H9 (cell line): ENCODE measurements at regions not wholly inside any gene's neighbourhood (a gene's known extent, or its start where the extent isn't known, plus 50 kb on each side); places are given as distances from the start of the nearest gene placed in this dataset.

Source experiments
- DNase-seq: peaks from one replicate; pipeline ENCODE4 v3.0.0-alpha.2; 2017
- H2AFZ ChIP-seq: one replicate; pipeline ENCODE4 v1.6.1; 2013; ENCODE audit warnings: mild to moderate bottlenecking, low read length, control low read depth, moderate library complexity
- H2AK5ac ChIP-seq: 2 replicates; pipeline ENCODE4 v1.6.1; 2013; ENCODE audit warnings: low read length, control low read depth, mixed read lengths; ENCODE audit not compliant: insufficient read length
- H2BK120ac ChIP-seq: one replicate; pipeline ENCODE4 v1.6.1; 2013; ENCODE audit warnings: low read depth, mild to moderate bottlenecking, low read length, control low read depth, inconsistent platforms; ENCODE audit not compliant: poor library complexity, severe bottlenecking
- H2BK12ac ChIP-seq: 2 replicates; pipeline ENCODE4 v1.6.1; 2013; ENCODE audit warnings: low read length, control low read depth, mixed read lengths, low read depth; ENCODE audit not compliant: insufficient read length
- H2BK15ac ChIP-seq: 2 replicates; pipeline ENCODE4 v1.6.1; 2013; ENCODE audit warnings: low read depth, low read length, control low read depth
- H2BK20ac ChIP-seq: one replicate; pipeline ENCODE4 v1.6.1; 2013; ENCODE audit warnings: low read depth, mild to moderate bottlenecking, low read length, control low read depth, inconsistent platforms; ENCODE audit not compliant: poor library complexity, severe bottlenecking
- H2BK5ac ChIP-seq: 2 replicates; pipeline ENCODE4 v1.6.1; 2013; ENCODE audit warnings: low read length, control low read depth, mixed read lengths; ENCODE audit not compliant: insufficient read length
- H3K14ac ChIP-seq: 2 replicates; pipeline ENCODE4 v1.6.1; 2013; ENCODE audit warnings: low read length, control low read depth; ENCODE audit not compliant: insufficient read depth
- H3K18ac ChIP-seq: 2 replicates; pipeline ENCODE4 v1.6.1; 2013; ENCODE audit warnings: low read depth, mild to moderate bottlenecking, mixed read lengths, low read length, control low read depth; ENCODE audit not compliant: insufficient read length
- H3K23ac ChIP-seq: 2 replicates; pipeline ENCODE4 v1.6.1; 2013; ENCODE audit warnings: low read length, control low read depth, mixed read lengths, low read depth; ENCODE audit not compliant: insufficient read length
- H3K23me2 ChIP-seq: 2 replicates; pipeline ENCODE4 v1.6.1; 2013; ENCODE audit warnings: low read depth, mild to moderate bottlenecking, mixed read lengths, low read length, control low read depth; ENCODE audit not compliant: insufficient read length, poor library complexity, severe bottlenecking
- H3K27ac ChIP-seq: 2 replicates; pipeline ENCODE4 v1.5.1; 2013; ENCODE audit warnings: low read length, control low read depth, mixed read lengths, low read depth; ENCODE audit not compliant: insufficient read length
- H3K27me3 ChIP-seq: 2 replicates; pipeline ENCODE4 v1.6.1; 2013; ENCODE audit warnings: low read length, control low read depth, inconsistent platforms; ENCODE audit not compliant: insufficient read depth
- H3K4ac ChIP-seq: 2 replicates; pipeline ENCODE4 v1.6.1; 2013; ENCODE audit warnings: low read depth, mild to moderate bottlenecking, control low read depth, inconsistent platforms, low read length, moderate library complexity
- H3K4me1 ChIP-seq: 2 replicates; pipeline ENCODE4 v1.6.1; 2013; ENCODE audit warnings: low read length, control low read depth, inconsistent platforms; ENCODE audit not compliant: insufficient read depth
- H3K4me2 ChIP-seq: 2 replicates; pipeline ENCODE4 v1.6.1; 2013; ENCODE audit warnings: low read length, control low read depth, mixed read lengths; ENCODE audit not compliant: insufficient read length, insufficient read depth
- H3K56ac ChIP-seq: 2 replicates; pipeline ENCODE4 v1.6.1; 2013; ENCODE audit warnings: low read depth, mild to moderate bottlenecking, mixed read lengths, low read length, control low read depth; ENCODE audit not compliant: insufficient read length
- H3K79me1 ChIP-seq: 2 replicates; pipeline ENCODE4 v1.6.1; 2013; ENCODE audit warnings: low read depth, mild to moderate bottlenecking, moderate library complexity, low read length, control low read depth, inconsistent platforms; ENCODE audit not compliant: insufficient read depth, poor library complexity, severe bottlenecking
- H3K79me2 ChIP-seq: 2 replicates; pipeline ENCODE4 v1.6.1; 2013; ENCODE audit warnings: low read length, control low read depth, inconsistent platforms; ENCODE audit not compliant: insufficient read depth
- H3K9ac ChIP-seq: 2 replicates; pipeline ENCODE4 v1.6.1; 2013; ENCODE audit warnings: low read length, control low read depth, mixed read lengths; ENCODE audit not compliant: insufficient read length; ENCODE audit errors: extremely low read depth
- H3K9me3 ChIP-seq: one replicate; pipeline ENCODE4 v1.6.1; 2013; ENCODE audit warnings: low read depth, low read length, inconsistent platforms; ENCODE audit not compliant: control insufficient read depth
- H3T11ph ChIP-seq: one replicate; pipeline ENCODE4 v1.6.1; 2013; ENCODE audit warnings: mild to moderate bottlenecking, low read length, control low read depth, inconsistent platforms
- H4K20me1 ChIP-seq: one replicate; pipeline ENCODE4 v1.6.1; 2013; ENCODE audit not compliant: control insufficient read depth, insufficient read length, insufficient read depth
- H4K5ac ChIP-seq: 2 replicates; pipeline ENCODE4 v1.6.1; 2013; ENCODE audit warnings: low read depth, mild to moderate bottlenecking, mixed read lengths, low read length, control low read depth; ENCODE audit not compliant: insufficient read length
- H4K8ac ChIP-seq: replicated peaks from 2 replicates; pipeline ENCODE4 v1.6.1; 2013; ENCODE audit warnings: low read length, control low read depth, mixed read lengths, low read depth; ENCODE audit not compliant: insufficient read length
- H4K91ac ChIP-seq: 2 replicates; pipeline ENCODE4 v1.6.1; 2013; ENCODE audit warnings: low read depth, mild to moderate bottlenecking, moderate library complexity, mixed read lengths, low read length, control low read depth; ENCODE audit not compliant: insufficient read length
- H3K27ac Mint-ChIP-seq, 3 experiments: 2 replicates in 2 of 3; 3 replicates in 1 of 3; pipeline ENCODE4 v1.8.0; 2020 to 2021; ENCODE audit warnings: mixed read lengths in 3 of 3, mild to moderate bottlenecking in 1 of 3, moderate library complexity in 1 of 3
- H3K27me3 Mint-ChIP-seq: 2 replicates; pipeline ENCODE4 v1.8.0; 2021; ENCODE audit warnings: low read depth, mild to moderate bottlenecking, moderate library complexity, mixed read lengths
- H3K36me3 Mint-ChIP-seq, 3 experiments: 2 replicates in 2 of 3; 3 replicates in 1 of 3; pipeline ENCODE4 v1.8.0; 2020 to 2021; ENCODE audit warnings: low read depth in 3 of 3, mixed read lengths in 3 of 3; ENCODE audit not compliant: insufficient read depth in 1 of 3
- H3K4me1 Mint-ChIP-seq, 2 experiments: 2 replicates each; pipeline ENCODE4 v1.8.0; 2020; ENCODE audit warnings: mixed read lengths in 2 of 2
- H3K4me3 Mint-ChIP-seq, 2 experiments: 2 replicates in 1 of 2; 3 replicates in 1 of 2; pipeline ENCODE4 v1.8.0; 2020 to 2021; ENCODE audit warnings: mild to moderate bottlenecking in 2 of 2, mixed read lengths in 2 of 2, moderate library complexity in 1 of 2
- H3K9me3 Mint-ChIP-seq, 2 experiments: 2 replicates in 1 of 2; 3 replicates in 1 of 2; pipeline ENCODE4 v1.8.0; 2020; ENCODE audit warnings: mild to moderate bottlenecking in 2 of 2, mixed read lengths in 2 of 2, moderate library complexity in 1 of 2
- CTCF ChIP-seq: fragments of 200-600 bp; sonication (generic); conservative IDR thresholded peaks from 3 replicates; pipeline ENCODE4 v1.8.0; 2021; ENCODE audit warnings: antibody characterized with exemption, mild to moderate bottlenecking
- WGBS: extraction: QIAGEN DNeasy Blood & Tissue Kit; methylation state at CpG from one replicate; pipeline ENCODE4 v1.1.7; 2013; ENCODE audit warnings: missing lambda C conversion rate, low lambda C conversion rate, mixed read lengths; ENCODE audit not compliant: insufficient read length; ENCODE audit errors: extremely low coverage; 5-methylcytosine and 5-hydroxymethylcytosine counted together

GRCh38 chr2:125857971-125858794 lies 797.8 kb upstream of the GYPC start:
- no peaks in the 10 kb centered on the region for H3K9me3 ChIP-seq
- no peak overlapping the region for H2AK5ac ChIP-seq
- H3K4me1 ChIP-seq = no peaks in the 10 kb centered on the region; the same call in 1 of the 2 replicates
- H2AFZ ChIP-seq = no peak overlapping the region
- no peak overlapping the region for H3K4ac ChIP-seq
- Mint-ChIP-seq H3K9me3 (no peaks in the 10 kb centered on the region), H3K4me1 (peaks cover 12 to 31% of the 10 kb centered on the region in 2 experiments), H3K27ac (no peak overlapping the region), H3K4me3 (no peak overlapping the region), H3K27me3 (no peaks in the 10 kb centered on the region; the same call in none of the 2 replicates), H3K36me3 (no peaks in the 10 kb centered on the region)
- H3K79me1 ChIP-seq = no peaks in the 10 kb centered on the region
- WGBS = no CpG with 5 or more reads among the region's 8 CpGs
- H2BK20ac ChIP-seq = no peak overlapping the region
- no peaks in the 10 kb centered on the region for H3K23me2 ChIP-seq
- H3K27ac ChIP-seq = no peak overlapping the region
- no peak overlapping the region for H3K56ac ChIP-seq
- no peak overlapping the region for H4K5ac ChIP-seq
- H2BK120ac ChIP-seq = no peak overlapping the region
- H4K20me1 ChIP-seq = no peaks in the 10 kb centered on the region
- TF ChIP-seq CTCF = no peak
- H2BK15ac ChIP-seq = no peak overlapping the region
- no peak for DNase-seq
- H3K18ac ChIP-seq = no peak overlapping the region
- no peak overlapping the region for H3T11ph ChIP-seq
- H2BK5ac ChIP-seq = no peak overlapping the region
- no peak overlapping the region for H2BK12ac ChIP-seq
- H3K14ac ChIP-seq = no peak overlapping the region
- H3K4me2 ChIP-seq = no peak overlapping the region
- no peak overlapping the region for H3K23ac ChIP-seq
- no peaks in the 10 kb centered on the region for H3K27me3 ChIP-seq
- no peak overlapping the region for H4K91ac ChIP-seq
- no peak overlapping the region for H3K9ac ChIP-seq
- no peaks in the 10 kb centered on the region for H3K79me2 ChIP-seq
- H4K8ac ChIP-seq = no peak overlapping the region
